Colonic mucosa (tissue), 4 donors: ENCODE measurements at regions not wholly inside any gene's neighbourhood (a gene's known extent, or its start where the extent isn't known, plus 50 kb on each side); places are given as distances from the start of the nearest gene placed in this dataset.

Experiments used
- DNase-seq: peaks from one replicate; pipeline ENCODE4 v3.0.0-alpha.2; 2020
- H3K27ac ChIP-seq: fragments of 200-600 bp; one replicate; pipeline ENCODE4 v1.8.0; 2021
- H3K27me3 ChIP-seq: fragments of 200-600 bp; one replicate; pipeline ENCODE4 v1.8.0; 2021
- H3K36me3 ChIP-seq: fragments of 200-600 bp; one replicate; pipeline ENCODE4 v1.8.0; 2021
- H3K4me1 ChIP-seq: fragments of 200-600 bp; one replicate; pipeline ENCODE4 v1.8.0; 2021; ENCODE audit warnings: mild to moderate bottlenecking
- H3K4me3 ChIP-seq: fragments of 200-600 bp; one replicate; pipeline ENCODE4 v1.8.0; 2021
- H3K9ac ChIP-seq, 2 donors: one replicate each; pipeline ENCODE4 v1.7.0; 2013; ENCODE audit warnings: control low read depth in 2 of 2, low read depth in 2 of 2, low read length in 2 of 2
- H3K9me3 ChIP-seq: fragments of 200-600 bp; one replicate; pipeline ENCODE4 v1.8.0; 2021
- intact Hi-C: fragments of 100-400 bp; cut with DNase I; formaldehyde crosslinking; loops from one replicate; pipeline ENCODE4 v1.14.1; 2022
- TF ChIP-seq, protein P1 (sequence below): fragments of 200-600 bp; IDR thresholded peaks from one replicate; pipeline ENCODE4 v1.8.0; 2022; ENCODE audit warnings: antibody characterized with exemption, mild to moderate bottlenecking
- donor health status: healthy.
- donor health status: DM: no; HTN: no; CAD: no.
- donor health status: DM: no; HTN: no; CAD: no.

DNA sequence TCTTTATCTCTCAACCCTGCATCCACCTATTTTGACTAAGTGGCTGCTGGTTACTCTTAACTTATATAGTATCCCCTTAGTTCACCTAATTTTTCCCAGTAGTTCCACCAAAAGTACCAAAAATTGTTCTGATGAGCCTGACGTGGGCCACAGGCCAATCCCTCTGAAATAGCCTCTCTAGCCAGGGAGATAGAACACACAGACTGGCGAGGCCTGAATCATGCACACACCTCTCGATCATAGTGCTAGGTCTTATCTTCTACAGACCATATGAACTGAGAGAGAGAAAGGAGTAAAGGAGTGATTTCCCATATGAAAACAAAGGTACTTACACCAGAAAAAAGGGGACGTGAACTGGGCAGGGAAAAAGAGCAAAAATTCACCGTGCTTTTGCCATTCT lies 72.5 kb upstream of the ADAMTS9 start:
- no peak overlapping the region for H3K9ac ChIP-seq
- intact Hi-C loops, result no loop called here
- TF ChIP-seq, protein P1, sequence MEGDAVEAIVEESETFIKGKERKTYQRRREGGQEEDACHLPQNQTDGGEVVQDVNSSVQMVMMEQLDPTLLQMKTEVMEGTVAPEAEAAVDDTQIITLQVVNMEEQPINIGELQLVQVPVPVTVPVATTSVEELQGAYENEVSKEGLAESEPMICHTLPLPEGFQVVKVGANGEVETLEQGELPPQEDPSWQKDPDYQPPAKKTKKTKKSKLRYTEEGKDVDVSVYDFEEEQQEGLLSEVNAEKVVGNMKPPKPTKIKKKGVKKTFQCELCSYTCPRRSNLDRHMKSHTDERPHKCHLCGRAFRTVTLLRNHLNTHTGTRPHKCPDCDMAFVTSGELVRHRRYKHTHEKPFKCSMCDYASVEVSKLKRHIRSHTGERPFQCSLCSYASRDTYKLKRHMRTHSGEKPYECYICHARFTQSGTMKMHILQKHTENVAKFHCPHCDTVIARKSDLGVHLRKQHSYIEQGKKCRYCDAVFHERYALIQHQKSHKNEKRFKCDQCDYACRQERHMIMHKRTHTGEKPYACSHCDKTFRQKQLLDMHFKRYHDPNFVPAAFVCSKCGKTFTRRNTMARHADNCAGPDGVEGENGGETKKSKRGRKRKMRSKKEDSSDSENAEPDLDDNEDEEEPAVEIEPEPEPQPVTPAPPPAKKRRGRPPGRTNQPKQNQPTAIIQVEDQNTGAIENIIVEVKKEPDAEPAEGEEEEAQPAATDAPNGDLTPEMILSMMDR, result no peak
- DNase-seq, result no peak
- no peak overlapping the region for H3K4me3 ChIP-seq
- no peaks in the 10 kb centered on the region for H3K9me3 ChIP-seq
- H3K4me1 ChIP-seq, result no peaks in the 10 kb centered on the region
- no peak overlapping the region for H3K27ac ChIP-seq
- H3K36me3 ChIP-seq, result no peaks in the 10 kb centered on the region
- H3K27me3 ChIP-seq, result no peaks in the 10 kb centered on the region

DNA sequence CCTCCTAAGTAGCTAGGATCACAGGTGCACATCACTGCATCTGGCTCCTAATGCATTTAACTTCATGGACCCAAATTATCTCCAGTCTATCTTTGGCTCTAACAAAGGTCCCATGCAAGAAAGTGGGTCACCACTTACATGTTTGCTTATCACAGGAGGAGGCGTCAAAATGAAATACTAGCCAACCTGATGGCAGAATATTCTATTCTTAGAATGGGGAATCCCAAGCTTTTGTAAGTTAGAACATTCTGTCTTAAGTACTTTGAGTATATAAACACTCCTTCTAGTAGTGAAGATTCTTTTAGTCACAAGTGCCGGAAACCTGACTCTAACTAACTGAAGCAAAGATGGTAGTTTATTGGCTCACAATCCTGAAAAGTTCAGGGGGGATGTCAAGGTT lies 72.0 kb upstream of the ADAMTS9 start:
- H3K36me3 ChIP-seq, result no peaks in the 10 kb centered on the region
- H3K27me3 ChIP-seq, result no peaks in the 10 kb centered on the region
- intact Hi-C loops, result no loop called here
- H3K9me3 ChIP-seq, result no peaks in the 10 kb centered on the region
- H3K4me1 ChIP-seq, result no peaks in the 10 kb centered on the region
- H3K9ac ChIP-seq, result no peak overlapping the region
- DNase-seq, result no peak
- no peak overlapping the region for H3K4me3 ChIP-seq
- TF ChIP-seq, protein P1, result no peak
- H3K27ac ChIP-seq, result no peak overlapping the region

DNA sequence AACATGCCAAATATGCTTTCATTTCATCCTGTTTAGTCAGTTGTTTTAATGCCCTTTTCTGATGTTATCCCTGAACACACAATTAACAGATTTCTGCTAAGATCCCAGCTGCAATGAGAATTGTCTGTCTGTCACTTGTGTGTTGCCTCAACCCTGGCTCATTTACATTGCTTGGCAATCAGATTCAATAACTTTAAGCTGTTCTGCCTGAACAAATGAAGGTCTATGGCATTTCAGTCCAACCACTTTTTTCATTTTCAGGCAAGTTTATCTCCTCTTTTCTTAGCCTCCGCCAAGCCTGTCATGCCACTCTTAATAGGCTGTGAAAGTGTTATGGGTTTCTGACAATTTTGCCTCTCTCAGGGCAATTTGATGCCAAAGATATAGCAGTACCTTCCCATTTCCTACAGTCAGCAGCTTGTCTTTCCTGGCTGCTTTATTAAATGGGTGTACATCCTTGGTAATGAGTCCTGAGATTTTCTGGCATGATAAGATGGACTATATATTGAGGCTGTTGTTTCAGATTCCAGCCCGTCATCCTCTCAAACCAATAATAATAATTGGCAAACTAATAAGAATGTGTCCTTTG lies 68.7 kb upstream of the ADAMTS9 start:
- no peak for DNase-seq
- TF ChIP-seq, protein P1, result no peak
- intact Hi-C loops, result no loop called here
- H3K27ac ChIP-seq, result no peak overlapping the region
- no peaks in the 10 kb centered on the region for H3K27me3 ChIP-seq
- H3K4me1 ChIP-seq, result no peaks in the 10 kb centered on the region
- no peaks in the 10 kb centered on the region for H3K36me3 ChIP-seq
- H3K4me3 ChIP-seq, result no peak overlapping the region
- H3K9ac ChIP-seq, result no peak overlapping the region
- H3K9me3 ChIP-seq, result no peaks in the 10 kb centered on the region

DNA sequence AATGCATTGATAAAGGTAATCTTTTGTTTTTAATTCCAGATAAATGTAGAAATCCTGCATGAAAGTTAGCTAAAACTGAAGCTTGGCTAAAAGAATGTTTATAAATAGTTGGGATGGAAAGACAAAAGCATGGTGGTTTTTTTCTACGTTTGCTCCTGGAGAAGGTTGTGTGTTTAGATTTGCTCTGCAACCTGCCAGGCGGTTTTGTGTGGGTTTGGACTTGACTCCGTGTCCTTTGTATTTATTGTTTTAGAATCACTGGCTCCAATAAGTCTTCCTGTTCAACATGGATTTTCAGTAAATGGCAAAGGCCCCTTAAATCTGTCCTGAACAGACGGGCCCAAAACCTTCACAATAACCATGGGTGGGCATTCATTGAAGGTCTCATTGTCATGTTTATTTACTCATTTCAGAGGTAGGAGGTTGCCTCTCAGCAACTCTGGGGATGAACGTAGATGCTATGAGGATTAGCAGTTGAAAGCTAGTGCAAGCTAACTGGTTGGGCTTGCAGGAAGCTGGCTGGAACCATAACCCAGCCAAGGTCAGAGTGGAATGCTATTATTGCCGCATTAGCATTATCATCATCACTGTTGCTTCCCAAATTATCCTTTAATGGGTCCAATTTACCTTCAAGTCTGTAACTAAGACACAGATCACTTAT lies 60.6 kb upstream of the ADAMTS9 start:
- intact Hi-C loops, result no loop called here
- TF ChIP-seq, protein P1, result no peak
- Histone ChIP-seq H3K36me3 (no peaks in the 10 kb centered on the region), H3K9me3 (no peaks in the 10 kb centered on the region), H3K27ac (no peak overlapping the region), H3K4me3 (no peak overlapping the region), H3K4me1 (no peaks in the 10 kb centered on the region), H3K27me3 (no peaks in the 10 kb centered on the region), H3K9ac (no peak overlapping the region)
- DNase-seq, result no peak

DNA sequence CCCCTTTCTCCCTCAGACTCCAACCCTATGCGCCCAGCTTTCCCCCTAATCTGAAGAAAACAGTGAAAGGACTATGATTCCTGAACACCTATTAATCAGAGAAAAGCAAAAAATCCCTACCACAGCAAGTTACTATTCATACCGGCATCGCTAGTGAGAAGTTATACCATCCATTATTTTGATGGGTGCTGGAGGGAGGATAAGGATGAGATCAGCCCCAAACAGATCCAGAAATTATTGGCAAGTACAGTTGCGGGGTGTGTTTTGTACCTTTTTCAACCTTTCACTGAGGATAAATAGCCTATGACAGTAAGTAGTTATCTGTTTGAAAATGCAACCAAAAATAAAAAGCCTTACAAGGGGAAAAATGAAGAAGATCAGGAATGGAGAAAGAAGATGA lies 59.9 kb upstream of the ADAMTS9 start:
- intact Hi-C loops, result no loop called here
- no peak overlapping the region for H3K27ac ChIP-seq
- TF ChIP-seq, protein P1, result no peak
- H3K4me3 ChIP-seq, result no peak overlapping the region
- DNase-seq, result no peak
- no peaks in the 10 kb centered on the region for H3K9me3 ChIP-seq
- no peak overlapping the region for H3K9ac ChIP-seq
- no peaks in the 10 kb centered on the region for H3K4me1 ChIP-seq
- no peaks in the 10 kb centered on the region for H3K36me3 ChIP-seq
- no peaks in the 10 kb centered on the region for H3K27me3 ChIP-seq
